ENCODE measurements at regions not wholly inside any gene's neighbourhood (a gene's known extent, or its start where the extent isn't known, plus 50 kb on each side); places are given as distances from the start of the nearest gene placed in this dataset.

GRCh38 chr2:142542431-142542910, 335.0 kb upstream of the KYNU start:
- DNase-seq (ENCODE audit: low spot score): no peak
- in situ Hi-C loops (cut with MboI; ENCODE audit: low sequenced_read_pairs, unreplicated experiment): no loop called here
- TF ChIP-seq CTCF (IDR thresholded peaks at IDR 0.05; ENCODE audit: borderline replicate concordance, control extremely low read depth, extremely low read depth, insufficient read depth, missing control alignments): no peak

- DNase-seq (ENCODE audit: low spot score): no peak
- TF ChIP-seq CTCF (IDR thresholded peaks at IDR 0.05; ENCODE audit: borderline replicate concordance, control extremely low read depth, extremely low read depth, insufficient read depth, missing control alignments): no peak
- in situ Hi-C loops (cut with MboI; ENCODE audit: low sequenced_read_pairs, unreplicated experiment): no loop called here
Measured at GRCh38 chr2:142536966-142537365, 340.5 kb upstream of the KYNU start.

- DNase-seq (ENCODE audit: low spot score): no peak
- TF ChIP-seq CTCF (IDR thresholded peaks at IDR 0.05; ENCODE audit: borderline replicate concordance, control extremely low read depth, extremely low read depth, insufficient read depth, missing control alignments): no peak
- in situ Hi-C loops (cut with MboI; ENCODE audit: low sequenced_read_pairs, unreplicated experiment): no loop called here
Measured at GRCh38 chr2:142536492-142536891, 341.0 kb upstream of the KYNU start.

GRCh38 chr2:142535311-142535710, 342.2 kb upstream of the KYNU start:
- no peak for DNase-seq (ENCODE audit: low spot score)
- no peak for TF ChIP-seq CTCF (IDR thresholded peaks at IDR 0.05; ENCODE audit: borderline replicate concordance, control extremely low read depth, extremely low read depth, insufficient read depth, missing control alignments)
- in situ Hi-C loops (cut with MboI; ENCODE audit: low sequenced_read_pairs, unreplicated experiment): no loop called here

GRCh38 chr2:142533177-142533576, 344.3 kb upstream of the KYNU start:
- DNase-seq (ENCODE audit: low spot score): no peak
- in situ Hi-C loops (cut with MboI; ENCODE audit: low sequenced_read_pairs, unreplicated experiment): no loop called here
- TF ChIP-seq CTCF (IDR thresholded peaks at IDR 0.05; ENCODE audit: borderline replicate concordance, control extremely low read depth, extremely low read depth, insufficient read depth, missing control alignments): no peak

- in situ Hi-C loops (cut with MboI; ENCODE audit: low sequenced_read_pairs, unreplicated experiment): no loop called here
- DNase-seq (ENCODE audit: low spot score): no peak
- no peak for TF ChIP-seq CTCF (IDR thresholded peaks at IDR 0.05; ENCODE audit: borderline replicate concordance, control extremely low read depth, extremely low read depth, insufficient read depth, missing control alignments)
Measured at GRCh38 chr2:142531377-142531776, 346.1 kb upstream of the KYNU start.

- TF ChIP-seq CTCF (IDR thresholded peaks at IDR 0.05; ENCODE audit: borderline replicate concordance, control extremely low read depth, extremely low read depth, insufficient read depth, missing control alignments): no peak
- in situ Hi-C loops (cut with MboI; ENCODE audit: low sequenced_read_pairs, unreplicated experiment): no loop called here
- DNase-seq (ENCODE audit: low spot score): no peak
Measured at GRCh38 chr2:142525720-142526119, 351.7 kb upstream of the KYNU start.
